Testis (tissue), 2 donors: ENCODE measurements at regions not wholly inside any gene's neighbourhood (a gene's known extent, or its start where the extent isn't known, plus 50 kb on each side); places are given as distances from the start of the nearest gene placed in this dataset.

Experiments used
- DNase-seq: peaks from one replicate; pipeline ENCODE4 v3.0.0-alpha.2; 2019
- H3K27ac ChIP-seq, 2 donors: fragments of 200-600 bp; sonication (generic); one replicate each; pipeline ENCODE4 v1.5.1; 2019
- H3K27me3 ChIP-seq: fragments of 200-600 bp; sonication (generic); one replicate; pipeline ENCODE4 v1.5.1; 2019
- H3K36me3 ChIP-seq: fragments of 200-600 bp; sonication (generic); one replicate; pipeline ENCODE4 v1.5.1; 2017; ENCODE audit warnings: low read depth; ENCODE audit errors: missing control alignments
- H3K4me1 ChIP-seq: fragments of 200-600 bp; sonication (generic); one replicate; pipeline ENCODE4 v1.5.1; 2019
- H3K4me3 ChIP-seq, 2 donors: fragments of 200-600 bp; sonication (generic); one replicate each; pipeline ENCODE4 v1.5.1; 2017 to 2019
- H3K9me3 ChIP-seq: fragments of 200-600 bp; sonication (generic); one replicate; pipeline ENCODE4 v1.5.1; 2017
- POLR2A ChIP-seq: fragments of 450-650 bp; IDR thresholded peaks from one replicate; pipeline ENCODE4 v1.6.1; 2017; ENCODE audit warnings: antibody characterized with exemption, mild to moderate bottlenecking, moderate library complexity
- WGBS, 2 donors: methylation state at CpG; one replicate each; pipeline ENCODE4 v1.1.5; 2018; 5-methylcytosine and 5-hydroxymethylcytosine counted together
- intact Hi-C: fragments of 100-400 bp; cut with DNase I; formaldehyde crosslinking; loops from one replicate; pipeline ENCODE4 v1.15.1; 2023; ENCODE audit warnings: low total_unique reads
- TF ChIP-seq, protein P1 (sequence below), 3 experiments: fragments of 450-650 bp in 2 of 3; fragments of 200-600 bp in 1 of 3; sonication (generic) in 1 of 3; IDR thresholded peaks; one replicate each; pipeline ENCODE4 v1.5.1; 2016 to 2019; ENCODE audit warnings: antibody characterized with exemption in 3 of 3, mild to moderate bottlenecking in 2 of 3, moderate library complexity in 1 of 3

DNA sequence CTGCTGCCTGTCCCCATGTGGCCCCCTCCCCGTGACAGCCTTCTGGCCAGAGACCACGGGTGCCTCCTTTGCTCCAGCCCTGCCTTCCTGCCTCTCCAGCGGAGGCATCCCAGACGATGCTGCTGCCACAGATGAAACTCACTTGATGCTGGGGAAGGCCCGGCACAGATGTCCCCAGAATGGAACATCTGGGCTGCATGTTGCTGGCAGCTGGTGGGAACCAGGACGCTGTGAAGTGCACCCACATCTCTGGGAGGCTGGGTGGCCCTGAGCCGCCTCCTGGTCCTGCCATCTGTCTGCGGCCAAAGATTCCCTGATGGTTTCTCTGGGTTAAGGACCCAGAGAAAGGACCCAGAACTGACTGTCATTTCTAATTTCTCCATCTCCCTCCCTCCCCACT, 51.9 kb upstream of the PTPRS start:
- no peak overlapping the region for H3K4me3 ChIP-seq
- intact Hi-C loops, result no loop called here
- H3K27me3 ChIP-seq, result no peaks in the 10 kb centered on the region
- WGBS, 2 donors, result 64 to 78% methylated on average over 3 to 8 of the region's 8 CpGs
- H3K4me1 ChIP-seq, result no peaks in the 10 kb centered on the region
- no peak for TF ChIP-seq POLR2A
- TF ChIP-seq, protein P1, sequence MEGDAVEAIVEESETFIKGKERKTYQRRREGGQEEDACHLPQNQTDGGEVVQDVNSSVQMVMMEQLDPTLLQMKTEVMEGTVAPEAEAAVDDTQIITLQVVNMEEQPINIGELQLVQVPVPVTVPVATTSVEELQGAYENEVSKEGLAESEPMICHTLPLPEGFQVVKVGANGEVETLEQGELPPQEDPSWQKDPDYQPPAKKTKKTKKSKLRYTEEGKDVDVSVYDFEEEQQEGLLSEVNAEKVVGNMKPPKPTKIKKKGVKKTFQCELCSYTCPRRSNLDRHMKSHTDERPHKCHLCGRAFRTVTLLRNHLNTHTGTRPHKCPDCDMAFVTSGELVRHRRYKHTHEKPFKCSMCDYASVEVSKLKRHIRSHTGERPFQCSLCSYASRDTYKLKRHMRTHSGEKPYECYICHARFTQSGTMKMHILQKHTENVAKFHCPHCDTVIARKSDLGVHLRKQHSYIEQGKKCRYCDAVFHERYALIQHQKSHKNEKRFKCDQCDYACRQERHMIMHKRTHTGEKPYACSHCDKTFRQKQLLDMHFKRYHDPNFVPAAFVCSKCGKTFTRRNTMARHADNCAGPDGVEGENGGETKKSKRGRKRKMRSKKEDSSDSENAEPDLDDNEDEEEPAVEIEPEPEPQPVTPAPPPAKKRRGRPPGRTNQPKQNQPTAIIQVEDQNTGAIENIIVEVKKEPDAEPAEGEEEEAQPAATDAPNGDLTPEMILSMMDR (IDR thresholded peaks at IDR 0.05), result no peak
- DNase-seq, result no peak
- H3K9me3 ChIP-seq, result no peaks in the 10 kb centered on the region
- no peaks in the 10 kb centered on the region for H3K36me3 ChIP-seq
- H3K27ac ChIP-seq, result no peak overlapping the region

DNA sequence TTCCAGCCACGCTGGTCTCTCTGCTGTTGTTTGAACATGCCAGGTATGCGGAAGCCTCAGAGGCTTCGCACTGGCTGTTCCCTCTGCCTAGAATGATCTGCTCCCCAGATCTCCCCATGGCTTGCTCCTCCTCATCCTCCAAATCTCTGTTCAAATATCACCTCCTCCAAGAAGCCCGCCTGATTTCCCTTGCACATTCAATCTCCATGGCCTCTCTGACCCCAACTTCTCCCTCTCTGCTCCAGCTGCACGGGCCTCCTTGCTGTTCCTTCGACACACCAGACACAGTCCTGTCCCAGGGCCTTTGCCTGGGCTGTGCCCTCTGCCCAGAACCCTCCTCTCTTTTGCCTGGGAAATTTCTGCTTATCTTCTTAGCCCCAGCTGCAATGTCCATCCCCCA, 52.5 kb upstream of the PTPRS start:
- H3K4me3 ChIP-seq, result no peak overlapping the region
- intact Hi-C loops, result no loop called here
- 62 to 71% methylated on average over 6 of the region's 6 CpGs for WGBS, 2 donors
- H3K27ac ChIP-seq, result no peak overlapping the region
- no peaks in the 10 kb centered on the region for H3K36me3 ChIP-seq
- no peaks in the 10 kb centered on the region for H3K9me3 ChIP-seq
- H3K4me1 ChIP-seq, result no peaks in the 10 kb centered on the region
- no peaks in the 10 kb centered on the region for H3K27me3 ChIP-seq
- no peak for DNase-seq
- TF ChIP-seq, protein P1 (IDR thresholded peaks at IDR 0.05), result no peak
- TF ChIP-seq POLR2A, result no peak

DNA sequence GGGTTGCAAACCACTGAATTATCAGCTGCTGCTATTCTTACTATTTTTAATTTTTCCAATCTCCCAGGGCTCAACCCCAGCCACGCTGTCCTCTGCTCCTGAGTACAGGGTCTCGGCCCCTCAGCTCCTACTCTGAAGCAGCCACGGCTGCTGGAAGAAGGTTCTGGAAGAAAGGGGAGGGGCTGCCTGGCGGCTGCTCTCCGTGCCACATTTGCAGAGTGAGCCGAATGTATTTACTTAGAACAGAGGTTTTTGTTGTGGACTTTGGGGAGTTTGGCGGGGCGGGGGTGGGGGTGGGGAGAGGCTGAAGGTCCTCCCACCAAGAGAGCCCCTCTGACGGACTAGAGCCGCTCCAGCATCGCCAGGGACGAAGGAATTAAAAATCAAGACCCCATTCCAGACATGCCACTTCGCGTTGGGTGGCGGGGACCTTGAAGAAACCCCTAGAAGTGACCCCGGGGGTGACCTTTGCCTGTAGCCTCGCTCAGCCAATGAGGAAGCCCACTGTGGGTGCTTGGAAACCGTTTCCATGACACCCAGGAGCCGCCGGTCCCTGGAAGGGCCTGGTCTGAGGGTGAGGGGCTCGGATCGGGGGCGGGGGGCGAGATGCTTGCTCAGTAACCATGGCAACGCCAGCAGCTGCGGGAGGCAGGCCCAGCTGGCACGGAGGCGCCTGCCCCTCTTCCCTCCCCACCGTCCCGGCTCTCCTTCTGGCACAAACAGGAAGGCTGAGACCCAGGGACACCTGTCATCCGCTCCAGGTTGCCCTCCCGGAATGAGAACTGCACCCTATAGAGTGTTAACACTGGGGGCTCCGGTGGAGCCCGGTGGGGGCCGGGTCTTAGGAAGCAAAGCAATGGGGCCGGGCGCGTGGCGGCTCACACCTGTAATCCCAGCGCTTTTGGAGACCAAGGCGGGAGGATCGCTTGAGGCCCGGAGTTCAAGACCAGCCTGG, 54.2 kb upstream of the PTPRS start:
- DNase-seq, result peak; percentile 45
- TF ChIP-seq, protein P1 (IDR thresholded peaks at IDR 0.05), result no peak
- TF ChIP-seq POLR2A, result no peak

DNA sequence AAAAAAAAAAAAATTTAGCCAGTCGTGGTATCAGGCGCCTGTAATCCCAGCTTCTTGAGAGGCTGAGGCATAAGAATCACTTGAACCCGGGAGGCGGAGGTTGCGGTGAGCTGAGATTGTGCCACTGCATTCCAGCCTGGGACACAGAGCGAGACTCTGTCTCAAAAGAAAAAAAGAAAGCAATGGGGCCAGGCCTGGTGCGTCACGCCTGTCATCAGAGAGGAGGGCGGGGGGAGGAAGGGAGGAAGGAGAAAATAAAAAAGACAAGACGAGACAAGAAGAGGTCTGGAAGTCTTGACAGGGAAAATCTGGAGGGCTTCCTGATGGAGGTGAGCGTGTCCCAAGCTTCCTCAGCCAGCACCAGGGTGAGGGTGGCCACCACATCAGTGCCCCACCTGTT, 54.9 kb upstream of the PTPRS start:
- DNase-seq, result no peak
- Histone ChIP-seq H3K27me3 (no peaks in the 10 kb centered on the region), H3K4me3 (no peak overlapping the region), H3K4me1 (no peaks in the 10 kb centered on the region), H3K36me3 (no peaks in the 10 kb centered on the region), H3K27ac (no peak overlapping the region), H3K9me3 (no peaks in the 10 kb centered on the region)
- TF ChIP-seq, protein P1 (IDR thresholded peaks at IDR 0.05), result no peak
- no peak for TF ChIP-seq POLR2A
- intact Hi-C loops, result no loop called here
- WGBS, 2 donors, result 33 to 35% methylated on average over 11 of the region's 11 CpGs

More for the DNA sequence above, 54.2 kb upstream of the PTPRS start:
- no peaks in the 10 kb centered on the region for H3K9me3 ChIP-seq
- intact Hi-C loops, result no loop called here
- H3K4me1 ChIP-seq, result no peaks in the 10 kb centered on the region
- H3K27ac ChIP-seq, result no peak overlapping the region
- H3K36me3 ChIP-seq, result no peaks in the 10 kb centered on the region
- 6 to 12% methylated on average over 18 to 34 of the region's 43 CpGs for WGBS, 2 donors
- peak overlapping the region in 1 of 2 donors; percentile 9 for H3K4me3 ChIP-seq
- H3K27me3 ChIP-seq, result no peaks in the 10 kb centered on the region
